Naive B cell (primary cell): ENCODE measurements at regions not wholly inside any gene's neighbourhood (a gene's known extent, or its start where the extent isn't known, plus 50 kb on each side); places are given as distances from the start of the nearest gene placed in this dataset.

ENCODE experiments used
- ATAC-seq, 2 donors: fragments of 150-1000 bp; cut with Tn5 transposase; 2 replicates each; pipeline ENCODE4 v1.10.0; 2021; ENCODE audit warnings: low read depth in 2 of 2, mild to moderate bottlenecking in 2 of 2, moderate library complexity in 2 of 2
- DNase-seq: peaks from one replicate; pipeline ENCODE4 v3.0.0; 2022
- H3K27ac Mint-ChIP-seq, 6 donors: one replicate each; pipeline ENCODE4 v1.8.0; 2020 to 2022; ENCODE audit warnings: mild to moderate bottlenecking in 6 of 6, mixed read lengths in 6 of 6, moderate library complexity in 5 of 6, inconsistent platforms in 2 of 6
- H3K27me3 Mint-ChIP-seq, 3 donors: one replicate each; pipeline ENCODE4 v1.8.0; 2021 to 2022; ENCODE audit warnings: mixed read lengths in 3 of 3, mild to moderate bottlenecking in 1 of 3
- H3K36me3 Mint-ChIP-seq, 2 donors: one replicate each; pipeline ENCODE4 v1.8.0; 2020 to 2022; ENCODE audit warnings: mixed read lengths in 2 of 2, inconsistent platforms in 1 of 2, mild to moderate bottlenecking in 1 of 2
- H3K4me1 Mint-ChIP-seq, 3 donors: one replicate each; pipeline ENCODE4 v1.8.0; 2020 to 2022; ENCODE audit warnings: mixed read lengths in 3 of 3, inconsistent platforms in 1 of 3, mild to moderate bottlenecking in 1 of 3, moderate library complexity in 1 of 3
- H3K4me3 Mint-ChIP-seq, 8 donors: one replicate each; pipeline ENCODE4 v1.8.0; 2020 to 2022; ENCODE audit warnings: mild to moderate bottlenecking in 8 of 8, mixed read lengths in 8 of 8, moderate library complexity in 8 of 8, inconsistent platforms in 2 of 8
- H3K9me3 Mint-ChIP-seq, 7 donors: one replicate each; pipeline ENCODE4 v1.8.0; 2020 to 2022; ENCODE audit warnings: mixed read lengths in 7 of 7, mild to moderate bottlenecking in 5 of 7, inconsistent platforms in 2 of 7, moderate library complexity in 1 of 7

GRCh38 chr13:34833562-34834182, 108.4 kb upstream of the NBEA start:
- peaks cover 0 to 12% (median 3%) of the 10 kb centered on the region in 7 donors for H3K9me3 Mint-ChIP-seq

GRCh38 chr13:34842466-34842865, 99.6 kb upstream of the NBEA start:
- H3K36me3 Mint-ChIP-seq, result no peaks in the 10 kb centered on the region
- ATAC-seq (no peak), DNase-seq (no peak)
- H3K4me3 Mint-ChIP-seq, result no peak overlapping the region
- no peak overlapping the region for H3K27ac Mint-ChIP-seq
- H3K27me3 Mint-ChIP-seq, result peaks cover 0 to 5% (median 0%) of the 10 kb centered on the region in 3 donors
- no peaks in the 10 kb centered on the region for H3K4me1 Mint-ChIP-seq
- H3K9me3 Mint-ChIP-seq, result peaks cover 0 to 16% (median 0%) of the 10 kb centered on the region in 7 donors

More at GRCh38 chr13:34833562-34834182, 108.4 kb upstream of the NBEA start:
- Mint-ChIP-seq H3K27me3 (peaks cover 0 to under 1% (median 0%) of the 10 kb centered on the region in 3 donors), H3K27ac (no peak overlapping the region), H3K4me1 (no peaks in the 10 kb centered on the region), H3K4me3 (no peak overlapping the region), H3K36me3 (no peaks in the 10 kb centered on the region)
- DNase-seq (no peak), ATAC-seq (no peak)

GRCh38 chr13:34847766-34848165, 94.3 kb upstream of the NBEA start:
- ATAC-seq, result no peak
- DNase-seq, result no peak
- H3K27me3 Mint-ChIP-seq, result no peaks in the 10 kb centered on the region
- no peaks in the 10 kb centered on the region for H3K36me3 Mint-ChIP-seq
- H3K4me3 Mint-ChIP-seq, result no peak overlapping the region
- H3K9me3 Mint-ChIP-seq, result peaks cover 0 to 3% (median 0%) of the 10 kb centered on the region in 7 donors
- H3K4me1 Mint-ChIP-seq, result no peaks in the 10 kb centered on the region
- H3K27ac Mint-ChIP-seq, result peak overlapping the region in 1 of 6 donors; percentile 58

- H3K27ac Mint-ChIP-seq, result no peak overlapping the region
- H3K9me3 Mint-ChIP-seq, result peaks cover 0 to 3% (median 0%) of the 10 kb centered on the region in 7 donors
Observed at GRCh38 chr13:34849406-34849805, 92.7 kb upstream of the NBEA start.

GRCh38 chr13:34853161-34853560, 88.9 kb upstream of the NBEA start:
- no peaks in the 10 kb centered on the region for H3K36me3 Mint-ChIP-seq
- ATAC-seq (no peak), DNase-seq (no peak)
- no peaks in the 10 kb centered on the region for H3K4me1 Mint-ChIP-seq
- H3K9me3 Mint-ChIP-seq, result no peaks in the 10 kb centered on the region
- H3K27me3 Mint-ChIP-seq, result peaks cover 0 to 6% (median 0%) of the 10 kb centered on the region in 3 donors
- no peak overlapping the region for H3K27ac Mint-ChIP-seq
- no peak overlapping the region for H3K4me3 Mint-ChIP-seq

More at GRCh38 chr13:34849406-34849805, 92.7 kb upstream of the NBEA start:
- DNase-seq, result no peak
- no peak overlapping the region for H3K4me3 Mint-ChIP-seq
- no peak for ATAC-seq
- peaks cover 0 to 6% (median 0%) of the 10 kb centered on the region in 3 donors for H3K27me3 Mint-ChIP-seq
- no peaks in the 10 kb centered on the region for H3K4me1 Mint-ChIP-seq
- H3K36me3 Mint-ChIP-seq, result no peaks in the 10 kb centered on the region

- DNase-seq (no peak), ATAC-seq (no peak)
- H3K27ac Mint-ChIP-seq, result no peak overlapping the region
- H3K4me1 Mint-ChIP-seq, result no peaks in the 10 kb centered on the region
- H3K36me3 Mint-ChIP-seq, result no peaks in the 10 kb centered on the region
- H3K4me3 Mint-ChIP-seq, result no peak overlapping the region
- H3K27me3 Mint-ChIP-seq, result peaks cover 0 to 6% (median 0%) of the 10 kb centered on the region in 3 donors
- H3K9me3 Mint-ChIP-seq, result peaks cover 0 to 3% (median 0%) of the 10 kb centered on the region in 7 donors
Observed at GRCh38 chr13:34857558-34858325, 84.3 kb upstream of the NBEA start.

GRCh38 chr13:34862311-34862710, 79.8 kb upstream of the NBEA start:
- Mint-ChIP-seq H3K27me3 (no peaks in the 10 kb centered on the region), H3K4me3 (no peak overlapping the region), H3K4me1 (no peaks in the 10 kb centered on the region), H3K9me3 (peaks cover 0 to 3% (median 0%) of the 10 kb centered on the region in 7 donors), H3K27ac (no peak overlapping the region), H3K36me3 (no peaks in the 10 kb centered on the region)
- DNase-seq (no peak), ATAC-seq (no peak)

GRCh38 chr13:34862716-34863115, 79.4 kb upstream of the NBEA start:
- DNase-seq, result no peak
- Mint-ChIP-seq H3K9me3 (peaks cover 0 to 3% (median 0%) of the 10 kb centered on the region in 7 donors), H3K27me3 (no peaks in the 10 kb centered on the region)

GRCh38 chr13:34863360-34864135, 78.5 kb upstream of the NBEA start:
- Mint-ChIP-seq H3K4me1 (no peaks in the 10 kb centered on the region), H3K27ac (no peak overlapping the region), H3K36me3 (no peaks in the 10 kb centered on the region), H3K27me3 (no peaks in the 10 kb centered on the region), H3K4me3 (no peak overlapping the region), H3K9me3 (peaks cover 0 to 3% (median 0%) of the 10 kb centered on the region in 7 donors)
- no peak for ATAC-seq
- DNase-seq, result no peak

More at GRCh38 chr13:34862716-34863115, 79.4 kb upstream of the NBEA start:
- Mint-ChIP-seq H3K4me1 (no peaks in the 10 kb centered on the region), H3K36me3 (no peaks in the 10 kb centered on the region), H3K4me3 (no peak overlapping the region), H3K27ac (no peak overlapping the region)
- ATAC-seq, result no peak

- Mint-ChIP-seq H3K9me3 (peaks cover 0 to 3% (median 0%) of the 10 kb centered on the region in 7 donors), H3K4me1 (no peaks in the 10 kb centered on the region), H3K27ac (no peak overlapping the region), H3K4me3 (no peak overlapping the region), H3K27me3 (no peaks in the 10 kb centered on the region), H3K36me3 (no peaks in the 10 kb centered on the region)
- ATAC-seq (no peak), DNase-seq (no peak)
Observed at GRCh38 chr13:34864671-34865070, 77.4 kb upstream of the NBEA start.

GRCh38 chr13:34867590-34867989, 74.5 kb upstream of the NBEA start:
- no peaks in the 10 kb centered on the region for H3K4me1 Mint-ChIP-seq
- DNase-seq, result no peak
- no peaks in the 10 kb centered on the region for H3K9me3 Mint-ChIP-seq
- no peak for ATAC-seq
- no peaks in the 10 kb centered on the region for H3K27me3 Mint-ChIP-seq
- no peaks in the 10 kb centered on the region for H3K36me3 Mint-ChIP-seq
- H3K4me3 Mint-ChIP-seq, result no peak overlapping the region
- no peak overlapping the region for H3K27ac Mint-ChIP-seq

- no peaks in the 10 kb centered on the region for H3K36me3 Mint-ChIP-seq
- ATAC-seq (no peak), DNase-seq (no peak)
- no peak overlapping the region for H3K4me3 Mint-ChIP-seq
- H3K27ac Mint-ChIP-seq, result no peak overlapping the region
- H3K9me3 Mint-ChIP-seq, result peaks cover 0 to 2% (median 0%) of the 10 kb centered on the region in 7 donors
- no peaks in the 10 kb centered on the region for H3K4me1 Mint-ChIP-seq
- H3K27me3 Mint-ChIP-seq, result no peaks in the 10 kb centered on the region
Observed at GRCh38 chr13:34868733-34869132, 73.3 kb upstream of the NBEA start.

- ATAC-seq (no peak), DNase-seq (no peak)
- Mint-ChIP-seq H3K4me1 (no peaks in the 10 kb centered on the region), H3K9me3 (peaks cover 0 to 5% (median 0%) of the 10 kb centered on the region in 7 donors), H3K27ac (peak overlapping the region in 2 of 6 donors; percentile 18 to 77), H3K36me3 (no peaks in the 10 kb centered on the region), H3K27me3 (no peaks in the 10 kb centered on the region), H3K4me3 (no peak overlapping the region)
Observed at GRCh38 chr13:34869696-34870095, 72.4 kb upstream of the NBEA start.
